H9 (cell line): ENCODE measurements at regions not wholly inside any gene's neighbourhood (a gene's known extent, or its start where the extent isn't known, plus 50 kb on each side); places are given as distances from the start of the nearest gene placed in this dataset.

Source experiments
- DNase-seq: peaks from one replicate; pipeline ENCODE4 v3.0.0-alpha.2; 2017
- H2AFZ ChIP-seq: one replicate; pipeline ENCODE4 v1.6.1; 2013; ENCODE audit warnings: mild to moderate bottlenecking, low read length, control low read depth, moderate library complexity
- H2AK5ac ChIP-seq: 2 replicates; pipeline ENCODE4 v1.6.1; 2013; ENCODE audit warnings: low read length, control low read depth, mixed read lengths; ENCODE audit not compliant: insufficient read length
- H2BK120ac ChIP-seq: one replicate; pipeline ENCODE4 v1.6.1; 2013; ENCODE audit warnings: low read depth, mild to moderate bottlenecking, low read length, control low read depth, inconsistent platforms; ENCODE audit not compliant: poor library complexity, severe bottlenecking
- H2BK12ac ChIP-seq: 2 replicates; pipeline ENCODE4 v1.6.1; 2013; ENCODE audit warnings: low read length, control low read depth, mixed read lengths, low read depth; ENCODE audit not compliant: insufficient read length
- H2BK15ac ChIP-seq: 2 replicates; pipeline ENCODE4 v1.6.1; 2013; ENCODE audit warnings: low read depth, low read length, control low read depth
- H2BK20ac ChIP-seq: one replicate; pipeline ENCODE4 v1.6.1; 2013; ENCODE audit warnings: low read depth, mild to moderate bottlenecking, low read length, control low read depth, inconsistent platforms; ENCODE audit not compliant: poor library complexity, severe bottlenecking
- H2BK5ac ChIP-seq: 2 replicates; pipeline ENCODE4 v1.6.1; 2013; ENCODE audit warnings: low read length, control low read depth, mixed read lengths; ENCODE audit not compliant: insufficient read length
- H3K14ac ChIP-seq: 2 replicates; pipeline ENCODE4 v1.6.1; 2013; ENCODE audit warnings: low read length, control low read depth; ENCODE audit not compliant: insufficient read depth
- H3K18ac ChIP-seq: 2 replicates; pipeline ENCODE4 v1.6.1; 2013; ENCODE audit warnings: low read depth, mild to moderate bottlenecking, mixed read lengths, low read length, control low read depth; ENCODE audit not compliant: insufficient read length
- H3K23ac ChIP-seq: 2 replicates; pipeline ENCODE4 v1.6.1; 2013; ENCODE audit warnings: low read length, control low read depth, mixed read lengths, low read depth; ENCODE audit not compliant: insufficient read length
- H3K23me2 ChIP-seq: 2 replicates; pipeline ENCODE4 v1.6.1; 2013; ENCODE audit warnings: low read depth, mild to moderate bottlenecking, mixed read lengths, low read length, control low read depth; ENCODE audit not compliant: insufficient read length, poor library complexity, severe bottlenecking
- H3K27ac ChIP-seq: 2 replicates; pipeline ENCODE4 v1.5.1; 2013; ENCODE audit warnings: low read length, control low read depth, mixed read lengths, low read depth; ENCODE audit not compliant: insufficient read length
- H3K27me3 ChIP-seq: 2 replicates; pipeline ENCODE4 v1.6.1; 2013; ENCODE audit warnings: low read length, control low read depth, inconsistent platforms; ENCODE audit not compliant: insufficient read depth
- H3K4ac ChIP-seq: 2 replicates; pipeline ENCODE4 v1.6.1; 2013; ENCODE audit warnings: low read depth, mild to moderate bottlenecking, control low read depth, inconsistent platforms, low read length, moderate library complexity
- H3K4me1 ChIP-seq: 2 replicates; pipeline ENCODE4 v1.6.1; 2013; ENCODE audit warnings: low read length, control low read depth, inconsistent platforms; ENCODE audit not compliant: insufficient read depth
- H3K4me2 ChIP-seq: 2 replicates; pipeline ENCODE4 v1.6.1; 2013; ENCODE audit warnings: low read length, control low read depth, mixed read lengths; ENCODE audit not compliant: insufficient read length, insufficient read depth
- H3K56ac ChIP-seq: 2 replicates; pipeline ENCODE4 v1.6.1; 2013; ENCODE audit warnings: low read depth, mild to moderate bottlenecking, mixed read lengths, low read length, control low read depth; ENCODE audit not compliant: insufficient read length
- H3K79me1 ChIP-seq: 2 replicates; pipeline ENCODE4 v1.6.1; 2013; ENCODE audit warnings: low read depth, mild to moderate bottlenecking, moderate library complexity, low read length, control low read depth, inconsistent platforms; ENCODE audit not compliant: insufficient read depth, poor library complexity, severe bottlenecking
- H3K79me2 ChIP-seq: 2 replicates; pipeline ENCODE4 v1.6.1; 2013; ENCODE audit warnings: low read length, control low read depth, inconsistent platforms; ENCODE audit not compliant: insufficient read depth
- H3K9ac ChIP-seq: 2 replicates; pipeline ENCODE4 v1.6.1; 2013; ENCODE audit warnings: low read length, control low read depth, mixed read lengths; ENCODE audit not compliant: insufficient read length; ENCODE audit errors: extremely low read depth
- H3K9me3 ChIP-seq: one replicate; pipeline ENCODE4 v1.6.1; 2013; ENCODE audit warnings: low read depth, low read length, inconsistent platforms; ENCODE audit not compliant: control insufficient read depth
- H3T11ph ChIP-seq: one replicate; pipeline ENCODE4 v1.6.1; 2013; ENCODE audit warnings: mild to moderate bottlenecking, low read length, control low read depth, inconsistent platforms
- H4K20me1 ChIP-seq: one replicate; pipeline ENCODE4 v1.6.1; 2013; ENCODE audit not compliant: control insufficient read depth, insufficient read length, insufficient read depth
- H4K5ac ChIP-seq: 2 replicates; pipeline ENCODE4 v1.6.1; 2013; ENCODE audit warnings: low read depth, mild to moderate bottlenecking, mixed read lengths, low read length, control low read depth; ENCODE audit not compliant: insufficient read length
- H4K8ac ChIP-seq: replicated peaks from 2 replicates; pipeline ENCODE4 v1.6.1; 2013; ENCODE audit warnings: low read length, control low read depth, mixed read lengths, low read depth; ENCODE audit not compliant: insufficient read length
- H4K91ac ChIP-seq: 2 replicates; pipeline ENCODE4 v1.6.1; 2013; ENCODE audit warnings: low read depth, mild to moderate bottlenecking, moderate library complexity, mixed read lengths, low read length, control low read depth; ENCODE audit not compliant: insufficient read length
- H3K27ac Mint-ChIP-seq, 3 experiments: 2 replicates in 2 of 3; 3 replicates in 1 of 3; pipeline ENCODE4 v1.8.0; 2020 to 2021; ENCODE audit warnings: mixed read lengths in 3 of 3, mild to moderate bottlenecking in 1 of 3, moderate library complexity in 1 of 3
- H3K27me3 Mint-ChIP-seq: 2 replicates; pipeline ENCODE4 v1.8.0; 2021; ENCODE audit warnings: low read depth, mild to moderate bottlenecking, moderate library complexity, mixed read lengths
- H3K36me3 Mint-ChIP-seq, 3 experiments: 2 replicates in 2 of 3; 3 replicates in 1 of 3; pipeline ENCODE4 v1.8.0; 2020 to 2021; ENCODE audit warnings: low read depth in 3 of 3, mixed read lengths in 3 of 3; ENCODE audit not compliant: insufficient read depth in 1 of 3
- H3K4me1 Mint-ChIP-seq, 2 experiments: 2 replicates each; pipeline ENCODE4 v1.8.0; 2020; ENCODE audit warnings: mixed read lengths in 2 of 2
- H3K4me3 Mint-ChIP-seq, 2 experiments: 2 replicates in 1 of 2; 3 replicates in 1 of 2; pipeline ENCODE4 v1.8.0; 2020 to 2021; ENCODE audit warnings: mild to moderate bottlenecking in 2 of 2, mixed read lengths in 2 of 2, moderate library complexity in 1 of 2
- H3K9me3 Mint-ChIP-seq, 2 experiments: 2 replicates in 1 of 2; 3 replicates in 1 of 2; pipeline ENCODE4 v1.8.0; 2020; ENCODE audit warnings: mild to moderate bottlenecking in 2 of 2, mixed read lengths in 2 of 2, moderate library complexity in 1 of 2
- WGBS: extraction: QIAGEN DNeasy Blood & Tissue Kit; methylation state at CpG from one replicate; pipeline ENCODE4 v1.1.7; 2013; ENCODE audit warnings: missing lambda C conversion rate, low lambda C conversion rate, mixed read lengths; ENCODE audit not compliant: insufficient read length; ENCODE audit errors: extremely low coverage; 5-methylcytosine and 5-hydroxymethylcytosine counted together
- TF ChIP-seq, protein P1 (sequence below): fragments of 200-600 bp; sonication (generic); conservative IDR thresholded peaks from 3 replicates; pipeline ENCODE4 v1.8.0; 2021; ENCODE audit warnings: antibody characterized with exemption, mild to moderate bottlenecking

GRCh38 chr4:114383067-114383466 lies 215.5 kb upstream of the UGT8 start:
- DNase-seq: no peak
- H4K91ac ChIP-seq: no peak overlapping the region
- no peak overlapping the region for H4K5ac ChIP-seq
- H3K4me2 ChIP-seq: no peak overlapping the region
- H3K4ac ChIP-seq: no peak overlapping the region
- H3K27me3 Mint-ChIP-seq: no peaks in the 10 kb centered on the region
- H3K27ac Mint-ChIP-seq: no peak overlapping the region
- H3K9me3 Mint-ChIP-seq: no peaks in the 10 kb centered on the region
- H3K18ac ChIP-seq: no peak overlapping the region
- H3K79me2 ChIP-seq: no peaks in the 10 kb centered on the region
- H2BK5ac ChIP-seq: no peak overlapping the region
- no peak overlapping the region for H4K8ac ChIP-seq
- peaks cover 0 to 7% of the 10 kb centered on the region in 2 experiments; a peak in 1 of 4 replicates for H3K4me1 Mint-ChIP-seq
- H3K56ac ChIP-seq: no peak overlapping the region
- TF ChIP-seq, protein P1, sequence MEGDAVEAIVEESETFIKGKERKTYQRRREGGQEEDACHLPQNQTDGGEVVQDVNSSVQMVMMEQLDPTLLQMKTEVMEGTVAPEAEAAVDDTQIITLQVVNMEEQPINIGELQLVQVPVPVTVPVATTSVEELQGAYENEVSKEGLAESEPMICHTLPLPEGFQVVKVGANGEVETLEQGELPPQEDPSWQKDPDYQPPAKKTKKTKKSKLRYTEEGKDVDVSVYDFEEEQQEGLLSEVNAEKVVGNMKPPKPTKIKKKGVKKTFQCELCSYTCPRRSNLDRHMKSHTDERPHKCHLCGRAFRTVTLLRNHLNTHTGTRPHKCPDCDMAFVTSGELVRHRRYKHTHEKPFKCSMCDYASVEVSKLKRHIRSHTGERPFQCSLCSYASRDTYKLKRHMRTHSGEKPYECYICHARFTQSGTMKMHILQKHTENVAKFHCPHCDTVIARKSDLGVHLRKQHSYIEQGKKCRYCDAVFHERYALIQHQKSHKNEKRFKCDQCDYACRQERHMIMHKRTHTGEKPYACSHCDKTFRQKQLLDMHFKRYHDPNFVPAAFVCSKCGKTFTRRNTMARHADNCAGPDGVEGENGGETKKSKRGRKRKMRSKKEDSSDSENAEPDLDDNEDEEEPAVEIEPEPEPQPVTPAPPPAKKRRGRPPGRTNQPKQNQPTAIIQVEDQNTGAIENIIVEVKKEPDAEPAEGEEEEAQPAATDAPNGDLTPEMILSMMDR: no peak
- no peaks in the 10 kb centered on the region for H3K27me3 ChIP-seq
- no peaks in the 10 kb centered on the region for H4K20me1 ChIP-seq
- no peak overlapping the region for H2BK12ac ChIP-seq
- WGBS: no CpG with 5 or more reads among the region's 4 CpGs
- no peak overlapping the region for H3K4me3 Mint-ChIP-seq
- no peak overlapping the region for H3T11ph ChIP-seq
- H2AK5ac ChIP-seq: no peak overlapping the region
- no peak overlapping the region for H3K23ac ChIP-seq
- H3K79me1 ChIP-seq: no peaks in the 10 kb centered on the region
- H2BK120ac ChIP-seq: no peak overlapping the region
- no peak overlapping the region for H2BK15ac ChIP-seq
- H3K9ac ChIP-seq: no peak overlapping the region
- no peaks in the 10 kb centered on the region for H3K23me2 ChIP-seq
- H2AFZ ChIP-seq: no peak overlapping the region
- H2BK20ac ChIP-seq: no peak overlapping the region
- H3K36me3 Mint-ChIP-seq: no peaks in the 10 kb centered on the region; a peak in 1 of 7 replicates
- no peaks in the 10 kb centered on the region for H3K9me3 ChIP-seq
- H3K14ac ChIP-seq: no peak overlapping the region
- no peak overlapping the region for H3K27ac ChIP-seq
- H3K4me1 ChIP-seq: no peaks in the 10 kb centered on the region; the same call in 1 of the 2 replicates
